SU-DHL-6 (cell line): ENCODE measurements at regions not wholly inside any gene's neighbourhood (a gene's known extent, or its start where the extent isn't known, plus 50 kb on each side); places are given as distances from the start of the nearest gene placed in this dataset.

Experiments
- CTCF ChIP-seq: fragments of 200-600 bp; sonication (generic); IDR thresholded peaks from one replicate; pipeline ENCODE4 v1.5.1; 2017; ENCODE audit warnings: antibody characterized with exemption, mild to moderate bottlenecking, low read length, moderate library complexity; ENCODE audit not compliant: insufficient read depth, poor library complexity, severe bottlenecking
- EZH2phosphoT487 ChIP-seq: fragments of 200-600 bp; sonication (generic), shearing (Covaris generic); conservative IDR thresholded peaks from 2 replicates; pipeline ENCODE4 v1.6.1; 2018; ENCODE audit warnings: mild to moderate bottlenecking, antibody characterized with exemption, low read length, moderate library complexity, mixed read lengths

- no peak for TF ChIP-seq CTCF
- no peak for TF ChIP-seq EZH2phosphoT487
These were observed 89.4 kb upstream of the SLC13A1 start for GRCh38 chr7:123289200-123289599.
